ENCODE measurements at regions not wholly inside any gene's neighbourhood (a gene's known extent, or its start where the extent isn't known, plus 50 kb on each side); places are given as distances from the start of the nearest gene placed in this dataset.

GRCh38 chr1:184141361-184141880 lies 89.9 kb downstream of the TSEN15 start:
- Histone ChIP-seq H3K9ac (ENCODE audit: low read length in 2 of 2) (no peak overlapping the region), H3K4me1 (ENCODE audit: control insufficient read depth, insufficient read depth, low read length) (peaks cover 8% of the 10 kb centered on the region), H3K36me3 (ENCODE audit: control insufficient read depth in 2 of 2, insufficient read depth in 2 of 2, low read length in 2 of 2) (no peaks in the 10 kb centered on the region), H3K27me3 (ENCODE audit: control insufficient read depth in 1 of 2, insufficient read depth in 2 of 2, low read length in 2 of 2) (no peaks in the 10 kb centered on the region), H3K4me3 (ENCODE audit: low read length in 2 of 2) (no peak overlapping the region), H3K27ac (ENCODE audit: low read length) (no peak overlapping the region), H3K9me3 (ENCODE audit: control insufficient read depth in 2 of 2, low read length in 2 of 2) (peaks cover 0 to 2% of the 10 kb centered on the region in 2 donors)

GRCh38 chr1:184143449-184143848 lies 91.9 kb downstream of the TSEN15 start:
- no peak overlapping the region for H3K27ac ChIP-seq (ENCODE audit: low read length)
- no peaks in the 10 kb centered on the region for H3K27me3 ChIP-seq (ENCODE audit: control insufficient read depth in 1 of 2, insufficient read depth in 2 of 2, low read length in 2 of 2)
- no peak overlapping the region for H3K9ac ChIP-seq (ENCODE audit: low read length in 2 of 2)
- H3K9me3 ChIP-seq (ENCODE audit: control insufficient read depth in 2 of 2, low read length in 2 of 2): no peaks in the 10 kb centered on the region
- H3K4me3 ChIP-seq (ENCODE audit: low read length in 2 of 2): no peak overlapping the region
- H3K4me1 ChIP-seq (ENCODE audit: control insufficient read depth, insufficient read depth, low read length): peaks cover 8% of the 10 kb centered on the region
- H3K36me3 ChIP-seq (ENCODE audit: control insufficient read depth in 2 of 2, insufficient read depth in 2 of 2, low read length in 2 of 2): no peaks in the 10 kb centered on the region

GRCh38 chr1:184145083-184145482 lies 93.6 kb downstream of the TSEN15 start:
- Histone ChIP-seq H3K9me3 (ENCODE audit: control insufficient read depth in 2 of 2, low read length in 2 of 2) (no peaks in the 10 kb centered on the region), H3K9ac (ENCODE audit: low read length in 2 of 2) (no peak overlapping the region), H3K27ac (ENCODE audit: low read length) (no peak overlapping the region), H3K27me3 (ENCODE audit: control insufficient read depth in 1 of 2, insufficient read depth in 2 of 2, low read length in 2 of 2) (no peaks in the 10 kb centered on the region), H3K36me3 (ENCODE audit: control insufficient read depth in 2 of 2, insufficient read depth in 2 of 2, low read length in 2 of 2) (no peaks in the 10 kb centered on the region), H3K4me3 (ENCODE audit: low read length in 2 of 2) (no peak overlapping the region), H3K4me1 (ENCODE audit: control insufficient read depth, insufficient read depth, low read length) (peaks cover 8% of the 10 kb centered on the region)

GRCh38 chr1:184146202-184146601 lies 94.7 kb downstream of the TSEN15 start:
- Histone ChIP-seq H3K4me3 (ENCODE audit: low read length in 2 of 2) (no peak overlapping the region), H3K27me3 (ENCODE audit: control insufficient read depth in 1 of 2, insufficient read depth in 2 of 2, low read length in 2 of 2) (no peaks in the 10 kb centered on the region), H3K9ac (ENCODE audit: low read length in 2 of 2) (no peak overlapping the region), H3K36me3 (ENCODE audit: control insufficient read depth in 2 of 2, insufficient read depth in 2 of 2, low read length in 2 of 2) (no peaks in the 10 kb centered on the region), H3K27ac (ENCODE audit: low read length) (no peak overlapping the region), H3K4me1 (ENCODE audit: control insufficient read depth, insufficient read depth, low read length) (peaks cover 15% of the 10 kb centered on the region), H3K9me3 (ENCODE audit: control insufficient read depth in 2 of 2, low read length in 2 of 2) (no peaks in the 10 kb centered on the region)

GRCh38 chr1:184150776-184151531 lies 99.4 kb downstream of the TSEN15 start:
- Histone ChIP-seq H3K9me3 (ENCODE audit: control insufficient read depth in 2 of 2, low read length in 2 of 2) (no peaks in the 10 kb centered on the region), H3K4me1 (ENCODE audit: control insufficient read depth, insufficient read depth, low read length) (peaks cover 12% of the 10 kb centered on the region), H3K27ac (ENCODE audit: low read length) (peak overlapping the region; percentile 11), H3K4me3 (ENCODE audit: low read length in 2 of 2) (no peak overlapping the region), H3K9ac (ENCODE audit: low read length in 2 of 2) (no peak overlapping the region), H3K36me3 (ENCODE audit: control insufficient read depth in 2 of 2, insufficient read depth in 2 of 2, low read length in 2 of 2) (no peaks in the 10 kb centered on the region), H3K27me3 (ENCODE audit: control insufficient read depth in 1 of 2, insufficient read depth in 2 of 2, low read length in 2 of 2) (peaks cover 0 to 2% of the 10 kb centered on the region in 2 donors)

GRCh38 chr1:184152434-184152898 lies 100.9 kb downstream of the TSEN15 start:
- Histone ChIP-seq H3K4me3 (ENCODE audit: low read length in 2 of 2) (peak overlapping the region; percentile 41 to 66), H3K27me3 (ENCODE audit: control insufficient read depth in 1 of 2, insufficient read depth in 2 of 2, low read length in 2 of 2) (peaks cover 0 to 2% of the 10 kb centered on the region in 2 donors), H3K9me3 (ENCODE audit: control insufficient read depth in 2 of 2, low read length in 2 of 2) (no peaks in the 10 kb centered on the region), H3K9ac (ENCODE audit: low read length in 2 of 2) (no peak overlapping the region), H3K27ac (ENCODE audit: low read length) (peak overlapping the region; percentile 60), H3K36me3 (ENCODE audit: control insufficient read depth in 2 of 2, insufficient read depth in 2 of 2, low read length in 2 of 2) (no peaks in the 10 kb centered on the region), H3K4me1 (ENCODE audit: control insufficient read depth, insufficient read depth, low read length) (peaks cover 12% of the 10 kb centered on the region)

GRCh38 chr1:184152974-184153373 lies 101.4 kb downstream of the TSEN15 start:
- Histone ChIP-seq H3K4me1 (ENCODE audit: control insufficient read depth, insufficient read depth, low read length) (peaks cover 12% of the 10 kb centered on the region), H3K9ac (ENCODE audit: low read length in 2 of 2) (no peak overlapping the region), H3K27ac (ENCODE audit: low read length) (peak overlapping the region; percentile 60), H3K36me3 (ENCODE audit: control insufficient read depth in 2 of 2, insufficient read depth in 2 of 2, low read length in 2 of 2) (no peaks in the 10 kb centered on the region), H3K9me3 (ENCODE audit: control insufficient read depth in 2 of 2, low read length in 2 of 2) (no peaks in the 10 kb centered on the region), H3K27me3 (ENCODE audit: control insufficient read depth in 1 of 2, insufficient read depth in 2 of 2, low read length in 2 of 2) (peaks cover 0 to 2% of the 10 kb centered on the region in 2 donors), H3K4me3 (ENCODE audit: low read length in 2 of 2) (peak overlapping the region; percentile 41 to 66)

GRCh38 chr1:184153731-184154130 lies 102.2 kb downstream of the TSEN15 start:
- Histone ChIP-seq H3K4me1 (ENCODE audit: control insufficient read depth, insufficient read depth, low read length) (peaks cover 12% of the 10 kb centered on the region), H3K27me3 (ENCODE audit: control insufficient read depth in 1 of 2, insufficient read depth in 2 of 2, low read length in 2 of 2) (peaks cover 0 to 2% of the 10 kb centered on the region in 2 donors), H3K36me3 (ENCODE audit: control insufficient read depth in 2 of 2, insufficient read depth in 2 of 2, low read length in 2 of 2) (no peaks in the 10 kb centered on the region), H3K9me3 (ENCODE audit: control insufficient read depth in 2 of 2, low read length in 2 of 2) (no peaks in the 10 kb centered on the region), H3K9ac (ENCODE audit: low read length in 2 of 2) (no peak overlapping the region), H3K4me3 (ENCODE audit: low read length in 2 of 2) (no peak overlapping the region), H3K27ac (ENCODE audit: low read length) (no peak overlapping the region)

- H3K4me3 ChIP-seq (ENCODE audit: low read length in 2 of 2): no peak overlapping the region
- H3K36me3 ChIP-seq (ENCODE audit: control insufficient read depth in 2 of 2, insufficient read depth in 2 of 2, low read length in 2 of 2): no peaks in the 10 kb centered on the region
- no peaks in the 10 kb centered on the region for H3K4me1 ChIP-seq (ENCODE audit: control insufficient read depth, insufficient read depth, low read length)
- H3K27ac ChIP-seq (ENCODE audit: low read length): no peak overlapping the region
- H3K9me3 ChIP-seq (ENCODE audit: control insufficient read depth in 2 of 2, low read length in 2 of 2): no peaks in the 10 kb centered on the region
- no peak overlapping the region for H3K9ac ChIP-seq (ENCODE audit: low read length in 2 of 2)
- H3K27me3 ChIP-seq (ENCODE audit: control insufficient read depth in 1 of 2, insufficient read depth in 2 of 2, low read length in 2 of 2): peaks cover 0 to 2% of the 10 kb centered on the region in 2 donors
These were observed 105.2 kb downstream of the TSEN15 start for GRCh38 chr1:184156521-184157393.

GRCh38 chr1:184157394-184157742 lies 105.8 kb downstream of the TSEN15 start:
- no peak overlapping the region for H3K27ac ChIP-seq (ENCODE audit: low read length)
- H3K9me3 ChIP-seq (ENCODE audit: control insufficient read depth in 2 of 2, low read length in 2 of 2): no peaks in the 10 kb centered on the region
- peaks cover 2% of the 10 kb centered on the region for H3K4me1 ChIP-seq (ENCODE audit: control insufficient read depth, insufficient read depth, low read length)
- peaks cover 0 to 2% of the 10 kb centered on the region in 2 donors for H3K27me3 ChIP-seq (ENCODE audit: control insufficient read depth in 1 of 2, insufficient read depth in 2 of 2, low read length in 2 of 2)
- H3K9ac ChIP-seq (ENCODE audit: low read length in 2 of 2): no peak overlapping the region
- no peaks in the 10 kb centered on the region for H3K36me3 ChIP-seq (ENCODE audit: control insufficient read depth in 2 of 2, insufficient read depth in 2 of 2, low read length in 2 of 2)
- no peak overlapping the region for H3K4me3 ChIP-seq (ENCODE audit: low read length in 2 of 2)
